CD4-positive, alpha-beta memory T cell (primary cell): ENCODE measurements at regions not wholly inside any gene's neighbourhood (a gene's known extent, or its start where the extent isn't known, plus 50 kb on each side); places are given as distances from the start of the nearest gene placed in this dataset.

Experiments used
- CTCF ChIA-PET: fragments of 350-600 bp; sonication (Branson Sonifier 250); formaldehyde crosslinking; loops from one replicate; lab custom pipeline; 2021; ENCODE audit warnings: inconsistent platforms; ENCODE audit not compliant: partially characterized antibody; lab: Charles Lee
- POLR2A ChIA-PET: fragments of 350-600 bp; sonication (Branson Sonifier 250); formaldehyde crosslinking; loops from one replicate; lab custom pipeline; 2021; ENCODE audit not compliant: partially characterized antibody; lab: Charles Lee
- DNase-seq, 5 donors: peaks; one replicate each; pipeline versions ENCODE4 v3.0.0 to v3.0.0-alpha.2; 2020 to 2022; ENCODE audit warnings: mixed read lengths in 1 of 5
- H3K27ac ChIP-seq: one replicate; pipeline ENCODE4 v1.7.0; 2013; ENCODE audit warnings: low read depth, low read length
- H3K27me3 ChIP-seq: 2 replicates; pipeline ENCODE4 v1.7.0; 2013; ENCODE audit warnings: mild to moderate bottlenecking, low read length, moderate library complexity; ENCODE audit not compliant: insufficient read depth
- H3K36me3 ChIP-seq: 2 replicates; pipeline ENCODE4 v1.7.0; 2013; ENCODE audit warnings: mild to moderate bottlenecking, low read length, moderate library complexity; ENCODE audit not compliant: insufficient read depth
- H3K4me1 ChIP-seq: 2 replicates; pipeline ENCODE4 v1.7.0; 2013; ENCODE audit warnings: mild to moderate bottlenecking, low read length, moderate library complexity; ENCODE audit not compliant: insufficient read depth
- H3K4me3 ChIP-seq, 2 donors: one replicate each; pipeline ENCODE4 v1.7.0; 2013; ENCODE audit warnings: low read length in 2 of 2, mild to moderate bottlenecking in 1 of 2
- H3K9me3 ChIP-seq, 2 donors: one replicate each; pipeline ENCODE4 v1.7.0; 2013; ENCODE audit warnings: low read length in 2 of 2, control low read depth in 1 of 2; ENCODE audit not compliant: control insufficient read depth in 1 of 2
- H3K27ac Mint-ChIP-seq, 7 donors: one replicate each; pipeline ENCODE4 v1.8.0; 2020 to 2021; ENCODE audit warnings: mixed read lengths in 7 of 7, mild to moderate bottlenecking in 6 of 7, inconsistent platforms in 3 of 7, moderate library complexity in 3 of 7
- H3K27me3 Mint-ChIP-seq, 2 donors: one replicate each; pipeline ENCODE4 v1.8.0; 2020 to 2021; ENCODE audit warnings: mixed read lengths in 2 of 2
- H3K36me3 Mint-ChIP-seq, 2 donors: one replicate each; pipeline ENCODE4 v1.8.0; 2020 to 2021; ENCODE audit warnings: mixed read lengths in 2 of 2, inconsistent platforms in 1 of 2, mild to moderate bottlenecking in 1 of 2
- H3K4me1 Mint-ChIP-seq, 4 donors: one replicate each; pipeline ENCODE4 v1.8.0; 2020 to 2021; ENCODE audit warnings: mixed read lengths in 4 of 4, mild to moderate bottlenecking in 1 of 4
- H3K4me3 Mint-ChIP-seq, 8 donors: one replicate each; pipeline ENCODE4 v1.8.0; 2020 to 2021; ENCODE audit warnings: mixed read lengths in 8 of 8, mild to moderate bottlenecking in 7 of 8, moderate library complexity in 6 of 8, inconsistent platforms in 3 of 8
- H3K9me3 Mint-ChIP-seq, 8 donors: one replicate each; pipeline ENCODE4 v1.8.0; 2020 to 2021; ENCODE audit warnings: mixed read lengths in 8 of 8, mild to moderate bottlenecking in 5 of 8, inconsistent platforms in 3 of 8, moderate library complexity in 1 of 8
- intact Hi-C: fragments of 100-400 bp; cut with micrococcal nuclease; formaldehyde crosslinking; loops from one replicate; pipeline ENCODE4 v1.15.1; 2023

GRCh38 chr2:138356178-138356577 lies 145.4 kb upstream of the SPOPL start:
- ChIA-PET CTCF (no interaction called here), POLR2A (no interaction called here)

GRCh38 chr2:138359532-138359931 lies 142.0 kb upstream of the SPOPL start:
- CTCF ChIA-PET: no interaction called here

More at GRCh38 chr2:138356178-138356577, 145.4 kb upstream of the SPOPL start:
- H3K36me3 Mint-ChIP-seq: no peaks in the 10 kb centered on the region
- Histone ChIP-seq H3K9me3 (no peaks in the 10 kb centered on the region), H3K36me3 (no peaks in the 10 kb centered on the region), H3K27ac (no peak overlapping the region), H3K27me3 (no peaks in the 10 kb centered on the region), H3K4me1 (no peaks in the 10 kb centered on the region), H3K4me3 (no peak overlapping the region)
- no peaks in the 10 kb centered on the region for H3K4me1 Mint-ChIP-seq
- H3K27ac Mint-ChIP-seq: no peak overlapping the region
- H3K4me3 Mint-ChIP-seq: no peak overlapping the region
- intact Hi-C loops: no loop called here
- peaks cover 0 to 6% of the 10 kb centered on the region in 2 donors for H3K27me3 Mint-ChIP-seq
- peaks cover 0 to 5% (median 2%) of the 10 kb centered on the region in 8 donors for H3K9me3 Mint-ChIP-seq
- DNase-seq: no peak

GRCh38 chr2:138364554-138365162 lies 136.9 kb upstream of the SPOPL start:
- no peaks in the 10 kb centered on the region for H3K9me3 ChIP-seq
- H3K27ac ChIP-seq: no peak overlapping the region
- H3K27ac Mint-ChIP-seq: no peak overlapping the region
- H3K36me3 ChIP-seq: no peaks in the 10 kb centered on the region
- H3K4me1 Mint-ChIP-seq: no peaks in the 10 kb centered on the region
- DNase-seq: no peak
- H3K36me3 Mint-ChIP-seq: no peaks in the 10 kb centered on the region
- no peaks in the 10 kb centered on the region for H3K4me1 ChIP-seq
- H3K9me3 Mint-ChIP-seq: peaks cover 0 to 3% (median 0%) of the 10 kb centered on the region in 8 donors
- no peak overlapping the region for H3K4me3 ChIP-seq
- no peaks in the 10 kb centered on the region for H3K27me3 ChIP-seq
- POLR2A ChIA-PET: no interaction called here
- CTCF ChIA-PET: no interaction called here
- peaks cover 0 to 6% of the 10 kb centered on the region in 2 donors for H3K27me3 Mint-ChIP-seq
- intact Hi-C loops: no loop called here
- H3K4me3 Mint-ChIP-seq: no peak overlapping the region

More at GRCh38 chr2:138359532-138359931, 142.0 kb upstream of the SPOPL start:
- Mint-ChIP-seq H3K27me3 (peaks cover 0 to 6% of the 10 kb centered on the region in 2 donors), H3K4me1 (no peaks in the 10 kb centered on the region), H3K4me3 (no peak overlapping the region), H3K36me3 (no peaks in the 10 kb centered on the region), H3K27ac (no peak overlapping the region), H3K9me3 (peaks cover 0 to 3% (median 0%) of the 10 kb centered on the region in 8 donors)
- H3K36me3 ChIP-seq: no peaks in the 10 kb centered on the region
- no peak overlapping the region for H3K4me3 ChIP-seq
- intact Hi-C loops: no loop called here
- POLR2A ChIA-PET: no interaction called here
- no peak overlapping the region for H3K27ac ChIP-seq
- no peaks in the 10 kb centered on the region for H3K27me3 ChIP-seq
- no peak for DNase-seq
- no peaks in the 10 kb centered on the region for H3K9me3 ChIP-seq
- no peaks in the 10 kb centered on the region for H3K4me1 ChIP-seq

GRCh38 chr2:138365581-138365980 lies 136.0 kb upstream of the SPOPL start:
- Mint-ChIP-seq H3K36me3 (no peaks in the 10 kb centered on the region), H3K4me1 (no peaks in the 10 kb centered on the region), H3K4me3 (no peak overlapping the region), H3K27me3 (peaks cover 0 to 2% of the 10 kb centered on the region in 2 donors), H3K9me3 (peaks cover 0 to 3% (median 0%) of the 10 kb centered on the region in 8 donors), H3K27ac (no peak overlapping the region)
- Histone ChIP-seq H3K27ac (no peak overlapping the region), H3K36me3 (no peaks in the 10 kb centered on the region), H3K4me3 (no peak overlapping the region), H3K9me3 (no peaks in the 10 kb centered on the region), H3K4me1 (no peaks in the 10 kb centered on the region), H3K27me3 (no peaks in the 10 kb centered on the region)
- intact Hi-C loops: no loop called here
- ChIA-PET POLR2A (no interaction called here), CTCF (no interaction called here)
- DNase-seq: no peak

GRCh38 chr2:138369856-138370255 lies 131.7 kb upstream of the SPOPL start:
- intact Hi-C loops: no loop called here
- CTCF ChIA-PET: no interaction called here

GRCh38 chr2:138373993-138374408 lies 127.6 kb upstream of the SPOPL start:
- no peaks in the 10 kb centered on the region for H3K36me3 ChIP-seq
- Mint-ChIP-seq H3K27ac (no peak overlapping the region), H3K36me3 (no peaks in the 10 kb centered on the region), H3K4me1 (no peaks in the 10 kb centered on the region), H3K4me3 (no peak overlapping the region), H3K27me3 (peaks cover 0 to 4% of the 10 kb centered on the region in 2 donors), H3K9me3 (peaks cover 0 to 7% (median 0%) of the 10 kb centered on the region in 8 donors)
- intact Hi-C loops: no loop called here
- H3K4me1 ChIP-seq: no peaks in the 10 kb centered on the region
- DNase-seq: no peak
- H3K27me3 ChIP-seq: no peaks in the 10 kb centered on the region
- CTCF ChIA-PET: no interaction called here
- H3K4me3 ChIP-seq: no peak overlapping the region
- H3K27ac ChIP-seq: no peak overlapping the region
- POLR2A ChIA-PET: no interaction called here
- H3K9me3 ChIP-seq: no peaks in the 10 kb centered on the region

More at GRCh38 chr2:138369856-138370255, 131.7 kb upstream of the SPOPL start:
- Histone ChIP-seq H3K4me1 (no peaks in the 10 kb centered on the region), H3K27ac (no peak overlapping the region), H3K27me3 (no peaks in the 10 kb centered on the region), H3K36me3 (no peaks in the 10 kb centered on the region), H3K9me3 (no peaks in the 10 kb centered on the region), H3K4me3 (no peak overlapping the region)
- Mint-ChIP-seq H3K27ac (no peak overlapping the region), H3K9me3 (peaks cover 0 to 3% (median 0%) of the 10 kb centered on the region in 8 donors), H3K36me3 (no peaks in the 10 kb centered on the region), H3K4me3 (no peak overlapping the region), H3K4me1 (no peaks in the 10 kb centered on the region), H3K27me3 (no peaks in the 10 kb centered on the region)
- DNase-seq: no peak
- POLR2A ChIA-PET: no interaction called here

GRCh38 chr2:138381373-138381772 lies 120.2 kb upstream of the SPOPL start:
- Mint-ChIP-seq H3K9me3 (peaks cover 0 to 10% (median 3%) of the 10 kb centered on the region in 8 donors), H3K4me3 (no peak overlapping the region), H3K4me1 (no peaks in the 10 kb centered on the region), H3K36me3 (no peaks in the 10 kb centered on the region), H3K27me3 (peaks cover 0 to 4% of the 10 kb centered on the region in 2 donors), H3K27ac (no peak overlapping the region)
- no peak overlapping the region for H3K27ac ChIP-seq
- intact Hi-C loops: no loop called here
- ChIA-PET CTCF (no interaction called here), POLR2A (no interaction called here)
- H3K27me3 ChIP-seq: no peaks in the 10 kb centered on the region
- no peak for DNase-seq
- H3K9me3 ChIP-seq: no peaks in the 10 kb centered on the region
- H3K36me3 ChIP-seq: no peaks in the 10 kb centered on the region
- no peak overlapping the region for H3K4me3 ChIP-seq
- no peaks in the 10 kb centered on the region for H3K4me1 ChIP-seq
